Gastroesophageal sphincter (tissue), 3 donors: ENCODE measurements at regions not wholly inside any gene's neighbourhood (a gene's known extent, or its start where the extent isn't known, plus 50 kb on each side); places are given as distances from the start of the nearest gene placed in this dataset.

Experiments
- CTCF ChIP-seq, 4 experiments: fragments of 200-600 bp in 2 of 4; fragments of 450-650 bp in 2 of 4; sonication (generic) in 1 of 4; IDR thresholded peaks; one replicate each; pipeline ENCODE4 v1.5.1; 2017 to 2019; ENCODE audit warnings: antibody characterized with exemption in 4 of 4, mild to moderate bottlenecking in 2 of 4, moderate library complexity in 2 of 4
- POLR2A ChIP-seq, 2 donors: fragments of 450-650 bp; IDR thresholded peaks; one replicate each; pipeline ENCODE4 v1.6.1; 2017; ENCODE audit warnings: antibody characterized with exemption in 2 of 2, mild to moderate bottlenecking in 2 of 2, moderate library complexity in 1 of 2

GRCh38 chr9:79465156-79465555 lies 106.6 kb upstream of the TLE4 start:
- TF ChIP-seq POLR2A (IDR thresholded peaks at IDR 0.05) (no peak), CTCF (IDR thresholded peaks at IDR 0.05) (no peak)
